ENCODE measurements at regions not wholly inside any gene's neighbourhood (a gene's known extent, or its start where the extent isn't known, plus 50 kb on each side); places are given as distances from the start of the nearest gene placed in this dataset.

DNA sequence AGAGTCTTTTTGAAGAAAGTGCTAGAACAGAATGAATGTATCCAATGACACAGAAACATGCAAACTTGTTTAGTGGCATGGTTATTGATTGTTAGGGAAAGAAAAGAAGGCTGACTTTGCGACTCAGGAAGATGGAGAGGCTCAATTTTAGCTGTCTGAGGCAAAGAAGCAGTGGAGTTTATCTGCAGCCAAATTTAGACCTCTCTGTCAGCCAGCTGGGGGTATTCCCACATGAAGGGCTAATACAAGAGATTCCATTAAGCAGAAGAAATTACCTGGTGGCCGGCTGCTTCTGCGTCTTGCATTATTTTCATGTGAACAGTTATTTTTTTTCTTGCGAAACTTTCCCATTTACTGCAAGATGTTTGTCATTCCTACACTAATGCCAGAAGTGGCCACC lies 240.2 kb upstream of the NBEA start:
- Mint-ChIP-seq H3K27ac (ENCODE audit: low read depth, unreplicated experiment) (no peak overlapping the region), H3K27me3 (ENCODE audit: insufficient read depth, unreplicated experiment) (no peaks in the 10 kb centered on the region), H3K4me1 (ENCODE audit: insufficient read depth, unreplicated experiment) (peaks cover 14% of the 10 kb centered on the region), H3K36me3 (ENCODE audit: insufficient read depth, unreplicated experiment) (no peaks in the 10 kb centered on the region), H3K4me3 (ENCODE audit: unreplicated experiment) (no peak overlapping the region), H3K9me3 (ENCODE audit: unreplicated experiment) (no peaks in the 10 kb centered on the region)
- intact Hi-C loops (cut with micrococcal nuclease): no loop called here
- POLR2A ChIA-PET: interaction anchor here (0.6 kb wide), 1 partner anchor 243 kb away, joined by 3 read pairs; no protein-coding TSS in a partner anchor
- BruUV-seq (replicated peaks): no TSS peak
- TF ChIP-seq, protein P1, sequence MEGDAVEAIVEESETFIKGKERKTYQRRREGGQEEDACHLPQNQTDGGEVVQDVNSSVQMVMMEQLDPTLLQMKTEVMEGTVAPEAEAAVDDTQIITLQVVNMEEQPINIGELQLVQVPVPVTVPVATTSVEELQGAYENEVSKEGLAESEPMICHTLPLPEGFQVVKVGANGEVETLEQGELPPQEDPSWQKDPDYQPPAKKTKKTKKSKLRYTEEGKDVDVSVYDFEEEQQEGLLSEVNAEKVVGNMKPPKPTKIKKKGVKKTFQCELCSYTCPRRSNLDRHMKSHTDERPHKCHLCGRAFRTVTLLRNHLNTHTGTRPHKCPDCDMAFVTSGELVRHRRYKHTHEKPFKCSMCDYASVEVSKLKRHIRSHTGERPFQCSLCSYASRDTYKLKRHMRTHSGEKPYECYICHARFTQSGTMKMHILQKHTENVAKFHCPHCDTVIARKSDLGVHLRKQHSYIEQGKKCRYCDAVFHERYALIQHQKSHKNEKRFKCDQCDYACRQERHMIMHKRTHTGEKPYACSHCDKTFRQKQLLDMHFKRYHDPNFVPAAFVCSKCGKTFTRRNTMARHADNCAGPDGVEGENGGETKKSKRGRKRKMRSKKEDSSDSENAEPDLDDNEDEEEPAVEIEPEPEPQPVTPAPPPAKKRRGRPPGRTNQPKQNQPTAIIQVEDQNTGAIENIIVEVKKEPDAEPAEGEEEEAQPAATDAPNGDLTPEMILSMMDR (IDR thresholded peaks at IDR 0.05; ENCODE audit: unreplicated experiment): no peak
- CTCF ChIA-PET: no interaction called here
- DNase-seq (ENCODE audit: unreplicated experiment): no peak

DNA sequence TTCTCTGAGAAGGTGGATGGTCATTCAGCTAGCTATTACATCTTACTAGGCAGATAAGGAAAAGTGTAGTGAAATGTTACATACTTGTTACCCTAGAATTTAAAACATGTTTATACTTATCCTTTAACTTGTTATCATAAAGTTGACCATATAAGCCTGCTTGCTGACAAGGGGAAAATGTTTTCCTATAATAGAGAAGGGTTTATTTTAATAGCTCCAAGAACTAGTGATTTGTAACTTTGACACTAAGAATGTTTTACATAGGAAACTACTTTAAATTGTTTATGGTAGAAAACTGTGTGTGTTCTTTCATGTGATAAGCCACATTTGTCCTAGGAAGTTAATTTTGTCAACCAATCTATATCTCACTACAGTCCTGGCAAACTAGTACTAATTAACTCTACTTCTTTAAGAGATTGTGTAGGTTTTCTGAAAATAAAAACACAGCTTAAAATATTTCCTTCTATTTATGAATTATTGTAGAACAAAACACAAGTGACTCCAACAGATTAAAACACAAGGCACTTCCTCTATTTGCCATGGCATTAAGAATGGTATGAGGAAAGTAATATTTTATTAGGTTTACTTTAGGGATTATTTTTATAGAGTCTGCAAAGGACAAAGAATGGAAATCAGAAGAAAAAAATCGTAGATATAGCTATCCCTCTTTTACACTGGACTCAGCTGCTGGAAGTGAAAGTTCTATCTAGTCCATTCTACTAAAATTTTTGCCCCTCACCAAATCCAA lies 233.3 kb upstream of the NBEA start:
- no peaks in the 10 kb centered on the region for H3K4me1 Mint-ChIP-seq (ENCODE audit: insufficient read depth, unreplicated experiment)
- CTCF ChIA-PET: interaction anchor here (0.6 kb wide), 1 partner anchor 267 kb away, joined by 3 read pairs; no protein-coding TSS in a partner anchor
- no peaks in the 10 kb centered on the region for H3K9me3 Mint-ChIP-seq (ENCODE audit: unreplicated experiment)
- TF ChIP-seq, protein P1 (IDR thresholded peaks at IDR 0.05; ENCODE audit: unreplicated experiment): no peak
- BruUV-seq (replicated peaks): no TSS peak
- H3K36me3 Mint-ChIP-seq (ENCODE audit: insufficient read depth, unreplicated experiment): no peaks in the 10 kb centered on the region
- no peaks in the 10 kb centered on the region for H3K27me3 Mint-ChIP-seq (ENCODE audit: insufficient read depth, unreplicated experiment)
- intact Hi-C loops (cut with micrococcal nuclease): no loop called here
- DNase-seq (ENCODE audit: unreplicated experiment): no peak
- POLR2A ChIA-PET: no interaction called here
- no peak overlapping the region for H3K27ac Mint-ChIP-seq (ENCODE audit: low read depth, unreplicated experiment)
- no peak overlapping the region for H3K4me3 Mint-ChIP-seq (ENCODE audit: unreplicated experiment)

DNA sequence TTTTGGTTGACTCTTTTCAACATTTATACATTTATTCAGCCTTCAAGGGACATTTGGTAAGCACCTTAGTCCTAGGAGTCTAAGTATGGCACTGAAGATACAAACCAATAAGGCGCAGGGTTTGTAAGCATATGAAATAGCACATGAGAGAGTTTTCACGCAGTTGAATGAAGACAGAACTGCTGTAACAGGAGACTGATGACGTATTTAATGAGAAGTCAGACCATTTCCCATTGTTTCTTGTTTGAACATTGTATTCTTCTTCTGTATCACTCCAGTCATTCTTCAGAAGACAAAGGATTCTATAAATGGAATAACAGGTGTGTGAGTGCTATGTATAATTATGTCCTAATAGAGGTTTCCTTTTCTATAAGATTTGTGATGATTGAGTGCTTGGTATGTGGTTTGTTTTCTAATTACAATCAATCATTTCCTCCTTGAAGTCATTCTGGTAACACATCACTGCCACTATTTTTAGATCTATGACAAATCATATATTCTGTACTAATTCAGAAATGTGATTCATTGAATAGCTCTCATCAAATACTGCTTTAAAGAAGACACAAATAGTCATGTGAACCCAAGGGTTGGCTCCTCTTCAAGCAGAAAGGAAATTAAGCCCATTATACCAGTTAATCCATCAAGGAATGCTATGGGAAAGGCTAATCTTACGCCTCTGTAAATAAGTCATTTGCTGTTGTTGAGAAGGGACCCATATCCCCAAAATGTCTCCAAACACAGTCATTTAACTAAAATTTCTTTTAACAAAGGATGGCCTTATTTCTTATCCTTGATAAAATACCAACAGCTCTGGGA lies 222.8 kb upstream of the NBEA start:
- no peak for DNase-seq (ENCODE audit: unreplicated experiment)

DNA sequence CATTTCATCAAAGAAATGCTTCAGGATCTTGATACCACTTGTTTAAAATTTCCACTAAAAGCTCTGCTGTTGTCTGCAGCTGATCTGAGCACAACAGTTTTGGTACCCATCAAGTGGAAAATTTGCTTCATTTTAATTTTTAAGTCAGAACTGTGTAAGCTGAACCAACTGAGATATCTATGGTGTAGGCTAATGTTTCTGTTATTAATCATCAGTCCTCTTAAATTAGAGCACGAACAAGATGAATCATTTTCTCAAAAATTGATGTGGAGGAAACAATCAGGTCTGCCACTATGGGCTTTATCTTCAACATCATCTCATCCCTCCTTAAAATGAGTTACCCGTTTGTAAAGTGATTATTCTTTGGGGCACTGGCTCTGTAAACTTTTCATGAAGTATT lies 221.5 kb upstream of the NBEA start:
- no peak for DNase-seq (ENCODE audit: unreplicated experiment)
- ChIA-PET POLR2A (interaction anchor here (0.7 kb wide), 1 partner anchor 22 kb away, joined by 3 read pairs; no protein-coding TSS in a partner anchor), CTCF (interaction anchor here (0.9 kb wide), 1 partner anchor 13 kb away, joined by 3 read pairs; no protein-coding TSS in a partner anchor)
- intact Hi-C loops (cut with micrococcal nuclease): no loop called here
- Mint-ChIP-seq H3K4me1 (ENCODE audit: insufficient read depth, unreplicated experiment) (no peaks in the 10 kb centered on the region), H3K36me3 (ENCODE audit: insufficient read depth, unreplicated experiment) (no peaks in the 10 kb centered on the region), H3K27me3 (ENCODE audit: insufficient read depth, unreplicated experiment) (no peaks in the 10 kb centered on the region), H3K9me3 (ENCODE audit: unreplicated experiment) (no peaks in the 10 kb centered on the region), H3K27ac (ENCODE audit: low read depth, unreplicated experiment) (no peak overlapping the region), H3K4me3 (ENCODE audit: unreplicated experiment) (no peak overlapping the region)
- BruUV-seq (replicated peaks): no TSS peak
- TF ChIP-seq, protein P1 (IDR thresholded peaks at IDR 0.05; ENCODE audit: unreplicated experiment): no peak

More for the DNA sequence above, 222.8 kb upstream of the NBEA start:
- TF ChIP-seq, protein P1 (IDR thresholded peaks at IDR 0.05; ENCODE audit: unreplicated experiment): no peak
- POLR2A ChIA-PET: no interaction called here
- no peaks in the 10 kb centered on the region for H3K4me1 Mint-ChIP-seq (ENCODE audit: insufficient read depth, unreplicated experiment)
- no peaks in the 10 kb centered on the region for H3K27me3 Mint-ChIP-seq (ENCODE audit: insufficient read depth, unreplicated experiment)
- intact Hi-C loops (cut with micrococcal nuclease): no loop called here
- H3K4me3 Mint-ChIP-seq (ENCODE audit: unreplicated experiment): no peak overlapping the region
- no peaks in the 10 kb centered on the region for H3K36me3 Mint-ChIP-seq (ENCODE audit: insufficient read depth, unreplicated experiment)
- BruUV-seq (replicated peaks): no TSS peak
- H3K9me3 Mint-ChIP-seq (ENCODE audit: unreplicated experiment): no peaks in the 10 kb centered on the region
- H3K27ac Mint-ChIP-seq (ENCODE audit: low read depth, unreplicated experiment): no peak overlapping the region
- CTCF ChIA-PET: no interaction called here

All from MCF 10A (cell line).